ENCODE measurements at regions not wholly inside any gene's neighbourhood (a gene's known extent, or its start where the extent isn't known, plus 50 kb on each side); places are given as distances from the start of the nearest gene placed in this dataset.

DNA sequence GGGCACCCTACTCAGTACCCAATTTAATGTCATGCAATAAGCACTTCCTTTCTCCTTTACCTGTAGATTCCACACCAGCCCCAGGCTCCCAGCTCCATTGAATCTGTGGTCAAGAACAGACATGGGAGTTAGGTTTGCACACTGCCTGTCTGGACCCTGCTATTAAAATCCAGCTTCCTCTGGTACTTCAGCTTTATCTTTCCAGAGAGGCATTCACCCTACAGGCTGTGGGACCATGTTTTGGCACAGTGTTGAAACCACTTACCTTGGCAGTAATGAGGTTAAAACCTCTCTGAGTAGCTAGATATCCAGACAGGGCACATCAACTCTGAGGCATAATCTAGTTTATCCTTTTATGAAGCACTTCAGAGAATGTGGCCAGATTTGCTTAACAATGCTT, 191.5 kb upstream of the PCSK5 start:
- TF ChIP-seq NANOG (IDR thresholded peaks at IDR 0.05; ENCODE audit: borderline replicate concordance), result no peak
- TF ChIP-seq, protein P1, sequence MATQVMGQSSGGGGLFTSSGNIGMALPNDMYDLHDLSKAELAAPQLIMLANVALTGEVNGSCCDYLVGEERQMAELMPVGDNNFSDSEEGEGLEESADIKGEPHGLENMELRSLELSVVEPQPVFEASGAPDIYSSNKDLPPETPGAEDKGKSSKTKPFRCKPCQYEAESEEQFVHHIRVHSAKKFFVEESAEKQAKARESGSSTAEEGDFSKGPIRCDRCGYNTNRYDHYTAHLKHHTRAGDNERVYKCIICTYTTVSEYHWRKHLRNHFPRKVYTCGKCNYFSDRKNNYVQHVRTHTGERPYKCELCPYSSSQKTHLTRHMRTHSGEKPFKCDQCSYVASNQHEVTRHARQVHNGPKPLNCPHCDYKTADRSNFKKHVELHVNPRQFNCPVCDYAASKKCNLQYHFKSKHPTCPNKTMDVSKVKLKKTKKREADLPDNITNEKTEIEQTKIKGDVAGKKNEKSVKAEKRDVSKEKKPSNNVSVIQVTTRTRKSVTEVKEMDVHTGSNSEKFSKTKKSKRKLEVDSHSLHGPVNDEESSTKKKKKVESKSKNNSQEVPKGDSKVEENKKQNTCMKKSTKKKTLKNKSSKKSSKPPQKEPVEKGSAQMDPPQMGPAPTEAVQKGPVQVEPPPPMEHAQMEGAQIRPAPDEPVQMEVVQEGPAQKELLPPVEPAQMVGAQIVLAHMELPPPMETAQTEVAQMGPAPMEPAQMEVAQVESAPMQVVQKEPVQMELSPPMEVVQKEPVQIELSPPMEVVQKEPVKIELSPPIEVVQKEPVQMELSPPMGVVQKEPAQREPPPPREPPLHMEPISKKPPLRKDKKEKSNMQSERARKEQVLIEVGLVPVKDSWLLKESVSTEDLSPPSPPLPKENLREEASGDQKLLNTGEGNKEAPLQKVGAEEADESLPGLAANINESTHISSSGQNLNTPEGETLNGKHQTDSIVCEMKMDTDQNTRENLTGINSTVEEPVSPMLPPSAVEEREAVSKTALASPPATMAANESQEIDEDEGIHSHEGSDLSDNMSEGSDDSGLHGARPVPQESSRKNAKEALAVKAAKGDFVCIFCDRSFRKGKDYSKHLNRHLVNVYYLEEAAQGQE (IDR thresholded peaks at IDR 0.05; ENCODE audit: unreplicated experiment), result no peak
- TF ChIP-seq, protein P2, sequence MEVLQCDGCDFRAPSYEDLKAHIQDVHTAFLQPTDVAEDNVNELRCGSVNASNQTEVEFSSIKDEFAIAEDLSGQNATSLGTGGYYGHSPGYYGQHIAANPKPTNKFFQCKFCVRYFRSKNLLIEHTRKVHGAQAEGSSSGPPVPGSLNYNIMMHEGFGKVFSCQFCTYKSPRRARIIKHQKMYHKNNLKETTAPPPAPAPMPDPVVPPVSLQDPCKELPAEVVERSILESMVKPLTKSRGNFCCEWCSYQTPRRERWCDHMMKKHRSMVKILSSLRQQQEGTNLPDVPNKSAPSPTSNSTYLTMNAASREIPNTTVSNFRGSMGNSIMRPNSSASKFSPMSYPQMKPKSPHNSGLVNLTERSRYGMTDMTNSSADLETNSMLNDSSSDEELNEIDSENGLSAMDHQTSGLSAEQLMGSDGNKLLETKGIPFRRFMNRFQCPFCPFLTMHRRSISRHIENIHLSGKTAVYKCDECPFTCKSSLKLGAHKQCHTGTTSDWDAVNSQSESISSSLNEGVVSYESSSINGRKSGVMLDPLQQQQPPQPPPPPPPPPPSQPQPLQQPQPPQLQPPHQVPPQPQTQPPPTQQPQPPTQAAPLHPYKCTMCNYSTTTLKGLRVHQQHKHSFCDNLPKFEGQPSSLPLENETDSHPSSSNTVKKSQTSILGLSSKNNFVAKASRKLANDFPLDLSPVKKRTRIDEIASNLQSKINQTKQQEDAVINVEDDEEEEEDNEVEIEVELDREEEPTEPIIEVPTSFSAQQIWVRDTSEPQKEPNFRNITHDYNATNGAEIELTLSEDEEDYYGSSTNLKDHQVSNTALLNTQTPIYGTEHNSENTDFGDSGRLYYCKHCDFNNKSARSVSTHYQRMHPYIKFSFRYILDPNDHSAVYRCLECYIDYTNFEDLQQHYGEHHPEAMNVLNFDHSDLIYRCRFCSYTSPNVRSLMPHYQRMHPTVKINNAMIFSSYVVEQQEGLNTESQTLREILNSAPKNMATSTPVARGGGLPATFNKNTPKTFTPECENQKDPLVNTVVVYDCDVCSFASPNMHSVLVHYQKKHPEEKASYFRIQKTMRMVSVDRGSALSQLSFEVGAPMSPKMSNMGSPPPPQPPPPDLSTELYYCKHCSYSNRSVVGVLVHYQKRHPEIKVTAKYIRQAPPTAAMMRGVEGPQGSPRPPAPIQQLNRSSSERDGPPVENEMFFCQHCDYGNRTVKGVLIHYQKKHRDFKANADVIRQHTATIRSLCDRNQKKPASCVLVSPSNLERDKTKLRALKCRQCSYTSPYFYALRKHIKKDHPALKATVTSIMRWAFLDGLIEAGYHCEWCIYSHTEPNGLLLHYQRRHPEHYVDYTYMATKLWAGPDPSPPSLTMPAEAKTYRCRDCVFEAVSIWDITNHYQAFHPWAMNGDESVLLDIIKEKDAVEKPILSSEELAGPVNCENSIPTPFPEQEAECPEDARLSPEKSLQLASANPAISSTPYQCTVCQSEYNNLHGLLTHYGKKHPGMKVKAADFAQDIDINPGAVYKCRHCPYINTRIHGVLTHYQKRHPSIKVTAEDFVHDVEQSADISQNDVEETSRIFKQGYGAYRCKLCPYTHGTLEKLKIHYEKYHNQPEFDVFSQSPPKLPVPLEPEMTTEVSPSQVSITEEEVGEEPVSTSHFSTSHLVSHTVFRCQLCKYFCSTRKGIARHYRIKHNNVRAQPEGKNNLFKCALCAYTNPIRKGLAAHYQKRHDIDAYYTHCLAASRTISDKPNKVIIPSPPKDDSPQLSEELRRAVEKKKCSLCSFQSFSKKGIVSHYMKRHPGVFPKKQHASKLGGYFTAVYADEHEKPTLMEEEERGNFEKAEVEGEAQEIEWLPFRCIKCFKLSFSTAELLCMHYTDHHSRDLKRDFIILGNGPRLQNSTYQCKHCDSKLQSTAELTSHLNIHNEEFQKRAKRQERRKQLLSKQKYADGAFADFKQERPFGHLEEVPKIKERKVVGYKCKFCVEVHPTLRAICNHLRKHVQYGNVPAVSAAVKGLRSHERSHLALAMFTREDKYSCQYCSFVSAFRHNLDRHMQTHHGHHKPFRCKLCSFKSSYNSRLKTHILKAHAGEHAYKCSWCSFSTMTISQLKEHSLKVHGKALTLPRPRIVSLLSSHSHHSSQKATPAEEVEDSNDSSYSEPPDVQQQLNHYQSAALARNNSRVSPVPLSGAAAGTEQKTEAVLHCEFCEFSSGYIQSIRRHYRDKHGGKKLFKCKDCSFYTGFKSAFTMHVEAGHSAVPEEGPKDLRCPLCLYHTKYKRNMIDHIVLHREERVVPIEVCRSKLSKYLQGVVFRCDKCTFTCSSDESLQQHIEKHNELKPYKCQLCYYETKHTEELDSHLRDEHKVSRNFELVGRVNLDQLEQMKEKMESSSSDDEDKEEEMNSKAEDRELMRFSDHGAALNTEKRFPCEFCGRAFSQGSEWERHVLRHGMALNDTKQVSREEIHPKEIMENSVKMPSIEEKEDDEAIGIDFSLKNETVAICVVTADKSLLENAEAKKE (CRISPR knock-in tag; IDR thresholded peaks at IDR 0.05), result no peak
- TF ChIP-seq STAT1 (IDR thresholded peaks at IDR 0.05; ENCODE audit: unreplicated experiment), result no peak
- no peak for TF ChIP-seq ZNF331 (CRISPR knock-in tag; IDR thresholded peaks at IDR 0.05; ENCODE audit: low read depth)
- TF ChIP-seq, protein P3, sequence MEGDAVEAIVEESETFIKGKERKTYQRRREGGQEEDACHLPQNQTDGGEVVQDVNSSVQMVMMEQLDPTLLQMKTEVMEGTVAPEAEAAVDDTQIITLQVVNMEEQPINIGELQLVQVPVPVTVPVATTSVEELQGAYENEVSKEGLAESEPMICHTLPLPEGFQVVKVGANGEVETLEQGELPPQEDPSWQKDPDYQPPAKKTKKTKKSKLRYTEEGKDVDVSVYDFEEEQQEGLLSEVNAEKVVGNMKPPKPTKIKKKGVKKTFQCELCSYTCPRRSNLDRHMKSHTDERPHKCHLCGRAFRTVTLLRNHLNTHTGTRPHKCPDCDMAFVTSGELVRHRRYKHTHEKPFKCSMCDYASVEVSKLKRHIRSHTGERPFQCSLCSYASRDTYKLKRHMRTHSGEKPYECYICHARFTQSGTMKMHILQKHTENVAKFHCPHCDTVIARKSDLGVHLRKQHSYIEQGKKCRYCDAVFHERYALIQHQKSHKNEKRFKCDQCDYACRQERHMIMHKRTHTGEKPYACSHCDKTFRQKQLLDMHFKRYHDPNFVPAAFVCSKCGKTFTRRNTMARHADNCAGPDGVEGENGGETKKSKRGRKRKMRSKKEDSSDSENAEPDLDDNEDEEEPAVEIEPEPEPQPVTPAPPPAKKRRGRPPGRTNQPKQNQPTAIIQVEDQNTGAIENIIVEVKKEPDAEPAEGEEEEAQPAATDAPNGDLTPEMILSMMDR (conservative IDR thresholded peaks at IDR 0.05; ENCODE audit: low read depth in 2 of 2), result no peak
- TF ChIP-seq JUNB (IDR thresholded peaks at IDR 0.05; ENCODE audit: unreplicated experiment), result no peak
- TF ChIP-seq EZH2phosphoT487 (IDR thresholded peaks at IDR 0.05; ENCODE audit: unreplicated experiment), result no peak
- no peak for TF ChIP-seq POLR2AphosphoS5 (IDR thresholded peaks at IDR 0.05; ENCODE audit: low read depth)
- TF ChIP-seq, protein P4, sequence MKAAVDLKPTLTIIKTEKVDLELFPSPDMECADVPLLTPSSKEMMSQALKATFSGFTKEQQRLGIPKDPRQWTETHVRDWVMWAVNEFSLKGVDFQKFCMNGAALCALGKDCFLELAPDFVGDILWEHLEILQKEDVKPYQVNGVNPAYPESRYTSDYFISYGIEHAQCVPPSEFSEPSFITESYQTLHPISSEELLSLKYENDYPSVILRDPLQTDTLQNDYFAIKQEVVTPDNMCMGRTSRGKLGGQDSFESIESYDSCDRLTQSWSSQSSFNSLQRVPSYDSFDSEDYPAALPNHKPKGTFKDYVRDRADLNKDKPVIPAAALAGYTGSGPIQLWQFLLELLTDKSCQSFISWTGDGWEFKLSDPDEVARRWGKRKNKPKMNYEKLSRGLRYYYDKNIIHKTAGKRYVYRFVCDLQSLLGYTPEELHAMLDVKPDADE (IDR thresholded peaks at IDR 0.05), result no peak
- TF ChIP-seq ZNF114 (CRISPR knock-in tag; IDR thresholded peaks at IDR 0.05), result no peak
- TF ChIP-seq EZH2 (IDR thresholded peaks at IDR 0.05; ENCODE audit: low read depth, unreplicated experiment), result no peak
- no peak for TF ChIP-seq CREB1 (CRISPR knock-in tag; IDR thresholded peaks at IDR 0.05; ENCODE audit: low read depth)
- H3K27ac Mint-ChIP-seq, result no peak overlapping the region
- no peaks in the 10 kb centered on the region for H4K20me1 ChIP-seq (replicated peaks; ENCODE audit: insufficient read depth)
- no peak overlapping the region for H3K4me2 ChIP-seq
- H3K27me3 Mint-ChIP-seq (ENCODE audit: insufficient read depth, low read depth, poor library complexity), result peaks cover 2% of the 10 kb centered on the region
- no peaks in the 10 kb centered on the region for H3K79me2 ChIP-seq (replicated peaks; ENCODE audit: insufficient read depth)
- no peaks in the 10 kb centered on the region for H3F3A ChIP-seq (replicated peaks; ENCODE audit: low read depth)
- H2AFZ ChIP-seq, result no peak overlapping the region; the same call in 1 of the 2 replicates
- H3K9me2 ChIP-seq (ENCODE audit: insufficient read depth), result no peaks in the 10 kb centered on the region
- H3K4me3 ChIP-seq, result no peak overlapping the region
- H3K27me3 ChIP-seq (ENCODE audit: insufficient read depth), result no peaks in the 10 kb centered on the region
- H3K4me3 Mint-ChIP-seq, result no peak overlapping the region
- H3K36me3 ChIP-seq (ENCODE audit: insufficient read depth), result no peaks in the 10 kb centered on the region
- no peaks in the 10 kb centered on the region for H3K4me1 ChIP-seq (ENCODE audit: insufficient read depth)
- no peaks in the 10 kb centered on the region for H3K4me1 Mint-ChIP-seq
- ATAC-seq (no peak), DNase-seq (ENCODE audit: low spot score) (no peak)
- H3K9me3 Mint-ChIP-seq, result no peaks in the 10 kb centered on the region
- H3K36me3 Mint-ChIP-seq (ENCODE audit: low read depth), result no peaks in the 10 kb centered on the region
- H3K27ac ChIP-seq (ENCODE audit: low read depth), result no peak overlapping the region
